ENCODE measurements at regions not wholly inside any gene's neighbourhood (a gene's known extent, or its start where the extent isn't known, plus 50 kb on each side); places are given as distances from the start of the nearest gene placed in this dataset.

- TF ChIP-seq POLR2A (IDR thresholded peaks at IDR 0.05; ENCODE audit: control extremely low read depth in 1 of 2, low read depth in 2 of 2, low read length in 2 of 2) (no peak), MAX (IDR thresholded peaks at IDR 0.05) (no peak), NRF1 (IDR thresholded peaks at IDR 0.05; ENCODE audit: low read depth, low read length) (no peak), TCF12 (IDR thresholded peaks at IDR 0.05; ENCODE audit: low read depth, low read length) (no peak), SIX5 (IDR thresholded peaks at IDR 0.05; ENCODE audit: low read depth, low read length) (no peak), EZH2 (IDR thresholded peaks at IDR 0.05; ENCODE audit: low read depth, low read length, severe bottlenecking) (no peak), CTCF (IDR thresholded peaks at IDR 0.05; ENCODE audit: control extremely low read depth in 1 of 3, insufficient read depth in 1 of 3, low read depth in 1 of 3, low read length in 3 of 3) (no peak), SIN3A (conservative IDR thresholded peaks at IDR 0.05 in 1 of 2, IDR thresholded peaks at IDR 0.05 in 1 of 2; ENCODE audit: low read depth in 1 of 2, low read length in 2 of 2) (no peak), GTF2F1 (IDR thresholded peaks at IDR 0.05; ENCODE audit: borderline replicate concordance, low read depth, low read length) (no peak), SP1 (IDR thresholded peaks at IDR 0.05; ENCODE audit: low read depth, low read length) (no peak), GABPA (IDR thresholded peaks at IDR 0.05; ENCODE audit: borderline replicate concordance, insufficient read depth, low read length) (no peak), TAF1 (IDR thresholded peaks at IDR 0.05; ENCODE audit: low read depth, low read length) (no peak), PHF8 (conservative IDR thresholded peaks at IDR 0.05; ENCODE audit: low read depth, low read length) (no peak)
Observed at GRCh38 chr10:36885746-36886145, 239.7 kb upstream of the ANKRD30A start.
